ENCODE measurements at regions not wholly inside any gene's neighbourhood (a gene's known extent, or its start where the extent isn't known, plus 50 kb on each side); places are given as distances from the start of the nearest gene placed in this dataset.

DNA sequence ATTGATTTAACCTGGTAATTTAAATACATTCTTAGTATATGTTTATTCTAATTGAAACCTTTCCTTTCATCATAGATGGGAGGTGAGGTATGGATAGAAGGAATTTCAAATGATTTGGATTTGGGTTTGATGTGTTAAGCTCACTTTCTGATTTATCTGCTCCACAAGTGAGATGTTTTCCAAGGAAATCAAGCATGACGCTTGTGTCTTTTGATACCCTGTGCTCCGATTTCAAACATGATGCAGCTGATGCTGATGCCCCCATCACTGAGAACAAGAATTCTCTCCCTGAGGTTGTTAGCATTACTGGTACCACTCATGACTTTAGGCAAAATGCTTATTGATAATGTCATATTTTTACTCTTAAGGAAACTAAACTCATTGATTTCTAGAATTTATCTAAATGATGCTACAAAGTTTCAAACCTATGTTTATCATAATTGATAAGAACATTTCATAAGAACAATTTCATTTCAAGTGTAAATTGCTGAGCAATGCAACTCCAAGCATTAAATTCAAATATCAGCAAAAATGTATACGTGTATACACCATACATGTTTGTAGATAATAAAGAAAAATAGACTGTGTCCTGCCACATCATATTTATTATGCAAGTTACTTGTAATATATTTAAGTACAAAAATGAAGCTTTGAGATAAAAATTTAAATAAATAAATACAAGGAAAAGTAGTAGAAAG lies 75.5 kb upstream of the LRIG3 start:
- POLR2A ChIA-PET, result no interaction called here
- Mint-ChIP-seq H3K4me3 (no peak overlapping the region), H3K9me3 (peaks cover 2% of the 10 kb centered on the region), H3K36me3 (no peaks in the 10 kb centered on the region), H3K27ac (no peak overlapping the region), H3K4me1 (no peaks in the 10 kb centered on the region), H3K27me3 (no peaks in the 10 kb centered on the region)
- ATAC-seq (ENCODE audit: low read depth) (no peak), DNase-seq (no peak)

GRCh38 chr12:58988643-58989344 lies 68.5 kb upstream of the LRIG3 start:
- Mint-ChIP-seq H3K4me3 (no peak overlapping the region), H3K9me3 (peaks cover 3% of the 10 kb centered on the region), H3K27ac (no peak overlapping the region), H3K27me3 (no peaks in the 10 kb centered on the region), H3K4me1 (no peaks in the 10 kb centered on the region), H3K36me3 (no peaks in the 10 kb centered on the region)
- DNase-seq (no peak), ATAC-seq (ENCODE audit: low read depth) (no peak)
- POLR2A ChIA-PET, result no interaction called here

GRCh38 chr12:58981961-58982360 lies 61.7 kb upstream of the LRIG3 start:
- Mint-ChIP-seq H3K36me3 (no peaks in the 10 kb centered on the region), H3K4me1 (no peaks in the 10 kb centered on the region), H3K9me3 (no peaks in the 10 kb centered on the region), H3K27ac (no peak overlapping the region), H3K27me3 (no peaks in the 10 kb centered on the region), H3K4me3 (no peak overlapping the region)
- no peak for DNase-seq
- ATAC-seq (ENCODE audit: low read depth), result no peak
- POLR2A ChIA-PET, result no interaction called here

GRCh38 chr12:58980768-58981167 lies 60.5 kb upstream of the LRIG3 start:
- Mint-ChIP-seq H3K4me3 (no peak overlapping the region), H3K4me1 (no peaks in the 10 kb centered on the region), H3K27ac (no peak overlapping the region), H3K9me3 (no peaks in the 10 kb centered on the region), H3K36me3 (no peaks in the 10 kb centered on the region), H3K27me3 (no peaks in the 10 kb centered on the region)
- ATAC-seq (ENCODE audit: low read depth), result no peak
- DNase-seq, result no peak
- POLR2A ChIA-PET, result no interaction called here

DNA sequence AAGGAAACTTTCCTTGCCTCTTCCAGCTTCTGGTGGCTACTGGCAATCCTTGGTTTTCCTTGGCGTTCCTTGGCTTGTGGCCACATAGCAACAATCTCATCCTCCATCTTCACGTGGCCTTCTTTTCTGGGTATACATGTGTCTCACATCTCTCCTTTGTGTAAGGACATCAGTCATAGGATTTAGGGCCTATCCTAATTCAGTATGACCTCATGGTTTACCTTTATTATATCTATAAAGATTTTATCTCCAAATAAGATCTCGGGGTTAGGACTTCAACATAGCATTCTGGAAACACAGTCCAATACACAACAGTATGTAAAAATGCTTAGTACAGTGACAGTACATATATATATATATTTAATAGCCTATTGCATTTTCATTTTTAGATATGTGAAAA lies 58.4 kb upstream of the LRIG3 start:
- POLR2A ChIA-PET, result no interaction called here
- H3K27me3 Mint-ChIP-seq, result no peaks in the 10 kb centered on the region
- ATAC-seq (ENCODE audit: low read depth) (no peak), DNase-seq (no peak)
- H3K4me1 Mint-ChIP-seq, result no peaks in the 10 kb centered on the region
- no peaks in the 10 kb centered on the region for H3K36me3 Mint-ChIP-seq
- H3K9me3 Mint-ChIP-seq, result no peaks in the 10 kb centered on the region
- H3K27ac Mint-ChIP-seq, result no peak overlapping the region
- H3K4me3 Mint-ChIP-seq, result no peak overlapping the region

- H3K27me3 Mint-ChIP-seq, result no peaks in the 10 kb centered on the region
- H3K27ac Mint-ChIP-seq, result no peak overlapping the region
- POLR2A ChIA-PET, result no interaction called here
- H3K36me3 Mint-ChIP-seq, result no peaks in the 10 kb centered on the region
- no peak for ATAC-seq (ENCODE audit: low read depth)
- no peak overlapping the region for H3K4me3 Mint-ChIP-seq
- H3K4me1 Mint-ChIP-seq, result no peaks in the 10 kb centered on the region
- no peaks in the 10 kb centered on the region for H3K9me3 Mint-ChIP-seq
- DNase-seq, result no peak
These were observed 57.2 kb upstream of the LRIG3 start for GRCh38 chr12:58977476-58977875.

GRCh38 chr12:58976146-58976545 lies 55.8 kb upstream of the LRIG3 start:
- no peak overlapping the region for H3K4me3 Mint-ChIP-seq
- DNase-seq, result no peak
- no peaks in the 10 kb centered on the region for H3K9me3 Mint-ChIP-seq
- POLR2A ChIA-PET, result no interaction called here
- no peaks in the 10 kb centered on the region for H3K27me3 Mint-ChIP-seq
- no peak overlapping the region for H3K27ac Mint-ChIP-seq
- H3K36me3 Mint-ChIP-seq, result no peaks in the 10 kb centered on the region
- H3K4me1 Mint-ChIP-seq, result no peaks in the 10 kb centered on the region
- no peak for ATAC-seq (ENCODE audit: low read depth)

Data from activated naive CD8-positive, alpha-beta T cell treated with anti-CD3 and anti-CD28 coated beads, Interleukin-2, amount 10 ng/mL, durations not matched to agents 7 days and 5 days (primary cell).